SK-N-SH treated with all-trans-retinoic acid at 6 μM for 48 hours (cell line): ENCODE measurements at regions not wholly inside any gene's neighbourhood (a gene's known extent, or its start where the extent isn't known, plus 50 kb on each side); places are given as distances from the start of the nearest gene placed in this dataset.

ENCODE experiments used
- ATAC-seq: fragments of 200-7000 bp; cut with Tn5 transposase; 3 replicates; pipeline ENCODE4 v1.9.1; 2020; ENCODE audit warnings: mild to moderate bottlenecking, moderate library complexity
- ARNTL ChIP-seq: fragments of 450-650 bp; formaldehyde crosslinking; IDR thresholded peaks from 2 replicates; pipeline ENCODE4 v1.5.0; 2020; ENCODE audit warnings: low read depth, mild to moderate bottlenecking, moderate library complexity, borderline replicate concordance
- BACH2 ChIP-seq: fragments of 250-450 bp; sonication (Bioruptor Pico); IDR thresholded peaks from 2 replicates; pipeline ENCODE4 v1.9.0; 2021; ENCODE audit warnings: mild to moderate bottlenecking, borderline replicate concordance
- CREB5 ChIP-seq: fragments of 250-450 bp; sonication (Bioruptor Pico); IDR thresholded peaks from 2 replicates; pipeline ENCODE4 v1.5.1; 2020; ENCODE audit warnings: low read depth, mild to moderate bottlenecking, moderate library complexity
- CSDC2 ChIP-seq: fragments of 250-450 bp; sonication (Bioruptor Pico); IDR thresholded peaks from 2 replicates; pipeline ENCODE4 v1.5.0; 2020; ENCODE audit warnings: mild to moderate bottlenecking, moderate library complexity
- ESRRG ChIP-seq: fragments of 250-450 bp; sonication (Bioruptor Pico); IDR thresholded peaks from 2 replicates; pipeline ENCODE4 v1.6.1; 2021; ENCODE audit warnings: mild to moderate bottlenecking
- GLIS3 ChIP-seq: fragments of 250-450 bp; sonication (Bioruptor Pico); IDR thresholded peaks from 2 replicates; pipeline ENCODE4 v1.5.0; 2020; ENCODE audit warnings: mild to moderate bottlenecking, moderate library complexity
- ISL1 ChIP-seq: fragments of 250-450 bp; sonication (Bioruptor Pico); IDR thresholded peaks from 2 replicates; pipeline ENCODE4 v2.1.2; 2022; ENCODE audit warnings: mild to moderate bottlenecking, moderate library complexity
- OSR1 ChIP-seq: fragments of 250-450 bp; sonication (Bioruptor Pico); IDR thresholded peaks from 2 replicates; pipeline ENCODE4 v1.8.0; 2022; ENCODE audit warnings: moderate library complexity, mild to moderate bottlenecking, inconsistent platforms
- PPARA ChIP-seq: fragments of 250-450 bp; sonication (Bioruptor Pico); IDR thresholded peaks from 2 replicates; pipeline ENCODE4 v1.5.0; 2020; ENCODE audit warnings: mild to moderate bottlenecking, borderline replicate concordance
- RARB ChIP-seq: fragments of 250-450 bp; sonication (Bioruptor Pico); IDR thresholded peaks from 2 replicates; pipeline ENCODE4 v1.8.0; 2021; ENCODE audit warnings: mild to moderate bottlenecking, moderate library complexity
- TCF4 ChIP-seq: fragments of 250-450 bp; sonication (Bioruptor Pico); IDR thresholded peaks from 2 replicates; pipeline ENCODE4 v1.8.0; 2021; ENCODE audit warnings: mild to moderate bottlenecking, moderate library complexity, borderline replicate concordance
- TOX ChIP-seq: fragments of 250-450 bp; sonication (Bioruptor Pico); IDR thresholded peaks from 2 replicates; pipeline ENCODE4 v1.8.0; 2021; ENCODE audit warnings: mild to moderate bottlenecking, moderate library complexity, borderline replicate concordance
- ZC3H10 ChIP-seq: fragments of 250-450 bp; sonication (Bioruptor Pico); IDR thresholded peaks from 2 replicates; pipeline ENCODE4 v1.5.1; 2021; ENCODE audit warnings: mild to moderate bottlenecking, moderate library complexity
- ZFP3 ChIP-seq: fragments of 250-450 bp; sonication (Bioruptor Pico); IDR thresholded peaks from 2 replicates; pipeline ENCODE4 v1.5.0; 2020; ENCODE audit warnings: mild to moderate bottlenecking, moderate library complexity
- ZFP30 ChIP-seq: fragments of 450-650 bp; formaldehyde crosslinking; IDR thresholded peaks from 2 replicates; pipeline ENCODE4 v1.5.0; 2022; ENCODE audit warnings: mild to moderate bottlenecking, moderate library complexity
- ZNF565 ChIP-seq: fragments of 450-650 bp; formaldehyde crosslinking; conservative IDR thresholded peaks from 2 replicates; pipeline ENCODE4 v1.5.0; 2020; ENCODE audit warnings: low read depth, mild to moderate bottlenecking, moderate library complexity
- ZNF70 ChIP-seq: fragments of 450-650 bp; formaldehyde crosslinking; IDR thresholded peaks from 2 replicates; pipeline ENCODE4 v1.5.0; 2020; ENCODE audit warnings: mild to moderate bottlenecking, moderate library complexity
- ZNF8 ChIP-seq: fragments of 450-650 bp; formaldehyde crosslinking; IDR thresholded peaks from 2 replicates; pipeline ENCODE4 v1.5.0; 2020; ENCODE audit warnings: mild to moderate bottlenecking, moderate library complexity
- TF ChIP-seq, protein P1 (sequence below): fragments of 250-450 bp; sonication (Bioruptor Pico); IDR thresholded peaks from 2 replicates; pipeline ENCODE4 v1.5.0; 2020; ENCODE audit warnings: mild to moderate bottlenecking, moderate library complexity
- TF ChIP-seq, protein P2 (sequence below): fragments of 250-450 bp; sonication (Bioruptor Pico); IDR thresholded peaks from 2 replicates; pipeline ENCODE4 v1.8.0; 2020; ENCODE audit warnings: mild to moderate bottlenecking, moderate library complexity, borderline replicate concordance

GRCh38 chr9:104009826-104010225, 84.3 kb upstream of the SMC2 start:
- TF ChIP-seq CSDC2 (CRISPR knock-in tag) (no peak), GLIS3 (CRISPR knock-in tag) (no peak), ESRRG (CRISPR knock-in tag) (no peak), CREB5 (no peak), ZFP30 (CRISPR knock-in tag) (no peak), BACH2 (CRISPR knock-in tag) (no peak), RARB (CRISPR knock-in tag) (no peak)
- no peak for ATAC-seq

GRCh38 chr9:104022083-104022482, 72.0 kb upstream of the SMC2 start:
- TF ChIP-seq PPARA (no peak), GLIS3 (CRISPR knock-in tag) (no peak), CSDC2 (CRISPR knock-in tag) (no peak), ZFP3 (CRISPR knock-in tag) (no peak), OSR1 (CRISPR knock-in tag) (no peak), CREB5 (no peak), BACH2 (CRISPR knock-in tag) (no peak), ISL1 (CRISPR knock-in tag) (no peak), ZNF70 (CRISPR knock-in tag) (no peak), ESRRG (CRISPR knock-in tag) (no peak), ZNF565 (no peak), ZC3H10 (CRISPR knock-in tag) (no peak)
- TF ChIP-seq, protein P1, sequence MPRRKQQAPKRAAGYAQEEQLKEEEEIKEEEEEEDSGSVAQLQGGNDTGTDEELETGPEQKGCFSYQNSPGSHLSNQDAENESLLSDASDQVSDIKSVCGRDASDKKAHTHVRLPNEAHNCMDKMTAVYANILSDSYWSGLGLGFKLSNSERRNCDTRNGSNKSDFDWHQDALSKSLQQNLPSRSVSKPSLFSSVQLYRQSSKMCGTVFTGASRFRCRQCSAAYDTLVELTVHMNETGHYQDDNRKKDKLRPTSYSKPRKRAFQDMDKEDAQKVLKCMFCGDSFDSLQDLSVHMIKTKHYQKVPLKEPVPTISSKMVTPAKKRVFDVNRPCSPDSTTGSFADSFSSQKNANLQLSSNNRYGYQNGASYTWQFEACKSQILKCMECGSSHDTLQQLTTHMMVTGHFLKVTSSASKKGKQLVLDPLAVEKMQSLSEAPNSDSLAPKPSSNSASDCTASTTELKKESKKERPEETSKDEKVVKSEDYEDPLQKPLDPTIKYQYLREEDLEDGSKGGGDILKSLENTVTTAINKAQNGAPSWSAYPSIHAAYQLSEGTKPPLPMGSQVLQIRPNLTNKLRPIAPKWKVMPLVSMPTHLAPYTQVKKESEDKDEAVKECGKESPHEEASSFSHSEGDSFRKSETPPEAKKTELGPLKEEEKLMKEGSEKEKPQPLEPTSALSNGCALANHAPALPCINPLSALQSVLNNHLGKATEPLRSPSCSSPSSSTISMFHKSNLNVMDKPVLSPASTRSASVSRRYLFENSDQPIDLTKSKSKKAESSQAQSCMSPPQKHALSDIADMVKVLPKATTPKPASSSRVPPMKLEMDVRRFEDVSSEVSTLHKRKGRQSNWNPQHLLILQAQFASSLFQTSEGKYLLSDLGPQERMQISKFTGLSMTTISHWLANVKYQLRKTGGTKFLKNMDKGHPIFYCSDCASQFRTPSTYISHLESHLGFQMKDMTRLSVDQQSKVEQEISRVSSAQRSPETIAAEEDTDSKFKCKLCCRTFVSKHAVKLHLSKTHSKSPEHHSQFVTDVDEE (CRISPR knock-in tag): no peak
- TF ChIP-seq, all 23 proteins: peak for 0
- ATAC-seq: no peak

- no peak for ATAC-seq
- TF ChIP-seq ZNF70 (CRISPR knock-in tag): no peak
- no peak for TF ChIP-seq ARNTL (CRISPR knock-in tag)
- TF ChIP-seq ISL1 (CRISPR knock-in tag): no peak
- TF ChIP-seq OSR1 (CRISPR knock-in tag): no peak
- TF ChIP-seq CREB5: no peak
- TF ChIP-seq, all 23 proteins: peak for 0
Observed at GRCh38 chr9:104025104-104025503, 69.0 kb upstream of the SMC2 start.

GRCh38 chr9:104025945-104026344, 68.2 kb upstream of the SMC2 start:
- no peak; the same call in 2 of the 3 replicates for ATAC-seq
- TF ChIP-seq ARNTL (CRISPR knock-in tag) (no peak), ZFP3 (CRISPR knock-in tag) (no peak), GLIS3 (CRISPR knock-in tag) (no peak), ISL1 (CRISPR knock-in tag) (no peak), TOX (CRISPR knock-in tag) (no peak), ESRRG (CRISPR knock-in tag) (no peak), ZFP30 (CRISPR knock-in tag) (no peak), TCF4 (CRISPR knock-in tag) (no peak), RARB (CRISPR knock-in tag) (no peak), ZNF565 (no peak), ZNF8 (CRISPR knock-in tag) (no peak), ZC3H10 (CRISPR knock-in tag) (no peak), BACH2 (CRISPR knock-in tag) (no peak)
- TF ChIP-seq, protein P2, sequence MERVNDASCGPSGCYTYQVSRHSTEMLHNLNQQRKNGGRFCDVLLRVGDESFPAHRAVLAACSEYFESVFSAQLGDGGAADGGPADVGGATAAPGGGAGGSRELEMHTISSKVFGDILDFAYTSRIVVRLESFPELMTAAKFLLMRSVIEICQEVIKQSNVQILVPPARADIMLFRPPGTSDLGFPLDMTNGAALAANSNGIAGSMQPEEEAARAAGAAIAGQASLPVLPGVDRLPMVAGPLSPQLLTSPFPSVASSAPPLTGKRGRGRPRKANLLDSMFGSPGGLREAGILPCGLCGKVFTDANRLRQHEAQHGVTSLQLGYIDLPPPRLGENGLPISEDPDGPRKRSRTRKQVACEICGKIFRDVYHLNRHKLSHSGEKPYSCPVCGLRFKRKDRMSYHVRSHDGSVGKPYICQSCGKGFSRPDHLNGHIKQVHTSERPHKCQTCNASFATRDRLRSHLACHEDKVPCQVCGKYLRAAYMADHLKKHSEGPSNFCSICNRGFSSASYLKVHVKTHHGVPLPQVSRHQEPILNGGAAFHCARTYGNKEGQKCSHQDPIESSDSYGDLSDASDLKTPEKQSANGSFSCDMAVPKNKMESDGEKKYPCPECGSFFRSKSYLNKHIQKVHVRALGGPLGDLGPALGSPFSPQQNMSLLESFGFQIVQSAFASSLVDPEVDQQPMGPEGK: no peak
- TF ChIP-seq, all 23 proteins: peak for 0
